Activated CD4-positive, CD25-positive, alpha-beta regulatory T cell treated with anti-CD3 and anti-CD28 coated beads, Interleukin-2, amount 50 U/mL, for 16 hours (primary cell): ENCODE measurements at regions not wholly inside any gene's neighbourhood (a gene's known extent, or its start where the extent isn't known, plus 50 kb on each side); places are given as distances from the start of the nearest gene placed in this dataset.

Experiments
- DNase-seq: peaks from one replicate; pipeline ENCODE4 v3.0.0-alpha.2; 2020; ENCODE audit warnings: low read depth, low spot score

DNA sequence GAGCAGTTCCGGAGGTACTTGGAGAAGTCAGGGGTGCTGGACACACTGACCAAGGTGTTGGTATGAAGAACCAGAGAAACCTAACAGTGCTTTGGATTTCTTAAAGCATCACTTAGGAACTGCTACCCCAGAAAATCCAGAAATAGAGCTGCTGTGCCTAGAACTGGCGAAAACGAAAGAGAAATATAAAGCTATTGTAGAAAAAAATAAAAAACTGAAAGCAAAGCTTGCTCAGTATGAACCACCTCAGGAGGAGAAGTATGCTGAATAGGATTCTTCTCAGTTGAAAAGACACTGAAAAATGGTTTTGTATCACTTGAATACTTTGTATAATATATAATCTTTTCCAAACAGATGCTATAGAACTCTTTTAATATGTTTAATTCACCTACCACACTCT, 106.3 kb upstream of the PMFBP1 start:
- DNase-seq: no peak

GRCh38 chr16:72277749-72278148, 105.8 kb upstream of the PMFBP1 start:
- DNase-seq: no peak

DNA sequence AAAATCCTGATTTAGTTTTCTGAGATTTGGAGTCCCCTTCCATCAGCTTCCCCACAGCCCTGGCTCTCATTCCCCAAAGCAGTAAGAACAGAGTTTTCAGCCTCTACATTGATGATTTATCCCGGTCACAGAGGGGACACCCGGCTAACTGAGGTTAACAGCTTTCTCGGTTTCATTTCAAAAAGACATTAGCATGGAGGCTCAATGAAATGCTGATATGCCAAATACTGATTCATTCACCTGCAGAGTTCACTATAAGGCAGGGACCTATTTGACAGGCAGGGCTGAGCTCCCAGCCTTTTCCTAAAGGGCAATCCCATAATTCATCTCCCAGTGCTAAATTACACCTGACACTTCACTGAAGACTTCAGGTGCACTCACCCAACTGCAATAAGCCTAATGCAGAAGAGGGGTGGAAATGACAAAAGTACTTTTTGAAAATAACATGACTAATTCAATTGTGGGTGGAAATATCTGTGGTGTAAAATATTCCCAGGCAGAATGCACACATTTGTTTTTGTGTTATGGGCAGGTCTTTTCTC, 99.8 kb upstream of the PMFBP1 start:
- DNase-seq: no peak

GRCh38 chr16:72270531-72270930, 98.6 kb upstream of the PMFBP1 start:
- DNase-seq: no peak

DNA sequence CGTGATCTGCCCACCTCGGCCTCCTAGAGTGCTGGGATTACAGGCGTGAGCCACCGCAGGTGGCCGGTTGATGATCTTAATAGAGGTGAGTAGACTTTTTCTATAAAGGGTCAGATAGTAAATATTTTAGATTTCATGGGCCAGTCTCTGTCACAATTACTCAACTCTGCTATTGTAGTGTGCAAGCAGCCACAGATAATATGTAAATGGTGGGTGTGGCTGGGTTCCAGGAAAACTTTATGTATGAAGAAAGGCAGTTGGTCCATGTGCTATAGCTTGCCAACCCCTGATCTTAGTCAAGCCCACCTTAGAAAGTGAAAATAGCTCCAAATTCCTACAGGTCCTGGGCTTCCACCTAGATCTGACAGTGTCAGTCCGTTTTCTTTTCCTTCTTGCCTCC, 94.9 kb upstream of the PMFBP1 start:
- no peak for DNase-seq

DNA sequence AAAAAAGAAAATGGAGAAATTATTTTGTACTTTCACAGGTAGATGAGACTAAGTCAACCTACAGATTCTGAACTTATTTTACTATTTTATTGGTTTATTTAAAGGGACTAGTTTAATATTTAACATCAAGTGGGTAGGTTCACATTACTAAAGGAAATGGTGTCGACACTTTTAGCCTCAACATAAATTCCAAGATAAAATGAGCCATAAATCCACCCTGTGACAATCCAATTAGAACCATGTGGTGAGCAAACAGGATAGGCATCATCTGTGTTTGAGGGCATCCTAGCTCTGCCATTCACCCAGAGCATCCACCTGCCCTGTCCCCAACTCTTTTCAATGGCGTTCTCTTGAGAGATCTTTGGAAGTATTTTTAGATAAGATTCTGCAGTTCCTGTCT, 92.8 kb upstream of the PMFBP1 start:
- DNase-seq: no peak

- no peak for DNase-seq
Observed at GRCh38 chr16:72262711-72263110, 90.8 kb upstream of the PMFBP1 start.

DNA sequence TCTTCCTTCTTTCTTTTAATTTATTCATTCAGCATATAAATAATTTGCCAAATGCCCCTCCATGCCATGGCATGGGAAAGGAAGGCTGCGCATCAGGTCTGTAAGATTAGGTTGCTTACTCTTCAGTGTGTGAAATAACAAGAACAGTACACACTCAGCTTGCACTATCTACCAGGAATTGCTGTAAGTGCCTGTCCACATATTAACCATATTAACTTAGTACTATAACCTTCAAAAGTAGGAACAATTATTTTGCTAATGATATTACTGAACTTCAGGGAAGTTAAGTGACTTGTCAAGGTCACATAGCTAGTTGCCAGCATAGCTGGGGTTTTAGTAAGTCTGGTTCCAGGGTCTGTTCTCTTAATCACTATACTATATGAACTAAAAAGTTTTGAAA, 89.2 kb upstream of the PMFBP1 start:
- no peak for DNase-seq

- no peak for DNase-seq
Observed at GRCh38 chr16:72256398-72257066, 84.6 kb upstream of the PMFBP1 start.

- no peak for DNase-seq
Observed at GRCh38 chr16:72255786-72256185, 83.8 kb upstream of the PMFBP1 start.

DNA sequence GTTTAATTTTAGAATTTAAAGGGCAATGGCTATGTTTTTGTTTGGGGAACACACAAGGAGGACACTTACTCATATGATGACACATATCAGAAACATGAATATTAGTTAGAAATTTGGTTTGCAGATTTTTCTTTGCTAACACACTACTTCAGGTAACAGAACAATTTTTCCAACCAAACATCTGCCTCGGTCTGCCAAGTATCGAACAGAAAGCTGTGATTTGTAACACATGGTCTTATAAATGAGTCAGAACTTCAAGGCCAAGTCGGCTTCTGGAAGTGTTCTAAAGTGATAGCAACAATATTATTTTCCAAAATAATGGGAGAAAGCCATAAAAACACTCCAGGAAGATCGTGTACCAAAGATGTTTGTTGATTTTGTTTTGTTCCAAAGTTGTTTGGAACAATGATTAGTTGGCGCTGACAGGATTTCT, 75.9 kb upstream of the PMFBP1 start:
- DNase-seq: no peak

- DNase-seq: no peak
Observed at GRCh38 chr16:72246423-72246822, 74.5 kb upstream of the PMFBP1 start.

DNA sequence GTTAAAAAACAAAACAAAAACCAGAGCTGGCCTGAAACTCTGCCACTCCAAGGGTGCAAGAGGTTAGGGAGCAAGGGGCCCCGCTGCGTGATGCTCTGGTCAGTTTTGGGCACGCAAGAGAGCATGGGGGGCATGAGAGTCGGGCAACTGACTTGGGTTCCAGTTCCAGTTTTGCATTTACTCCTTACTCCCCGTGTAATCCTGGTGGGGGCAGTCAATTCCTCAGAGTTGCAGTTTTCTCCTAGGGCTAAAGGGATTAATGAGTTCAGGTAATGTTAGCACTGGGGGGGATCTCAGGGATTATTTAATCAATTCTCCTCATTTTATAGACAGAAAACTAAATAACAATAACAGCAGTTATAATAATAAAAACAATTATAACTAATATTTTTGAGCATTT, 72.9 kb upstream of the PMFBP1 start:
- no peak for DNase-seq

GRCh38 chr16:72243621-72244020, 71.7 kb upstream of the PMFBP1 start:
- no peak for DNase-seq

DNA sequence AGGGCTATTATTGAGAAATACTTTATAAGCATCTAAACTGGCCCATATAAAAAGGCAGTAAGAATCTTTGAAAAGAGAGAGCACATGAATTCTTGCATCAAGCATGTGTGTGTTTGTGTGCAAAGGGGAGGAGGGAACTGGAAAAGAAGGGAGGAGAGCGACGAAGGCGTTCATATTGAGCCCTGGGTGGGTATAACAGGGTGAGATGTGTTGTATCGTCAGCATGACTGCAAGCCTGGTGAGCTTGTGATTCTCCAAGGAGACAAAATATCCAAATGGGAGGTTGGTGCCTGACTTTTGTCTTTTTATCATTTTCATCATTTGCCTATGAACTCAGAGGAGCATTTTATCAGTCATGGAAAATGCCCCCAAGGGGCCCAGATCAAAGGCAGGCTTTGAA, 70.8 kb upstream of the PMFBP1 start:
- DNase-seq: no peak

DNA sequence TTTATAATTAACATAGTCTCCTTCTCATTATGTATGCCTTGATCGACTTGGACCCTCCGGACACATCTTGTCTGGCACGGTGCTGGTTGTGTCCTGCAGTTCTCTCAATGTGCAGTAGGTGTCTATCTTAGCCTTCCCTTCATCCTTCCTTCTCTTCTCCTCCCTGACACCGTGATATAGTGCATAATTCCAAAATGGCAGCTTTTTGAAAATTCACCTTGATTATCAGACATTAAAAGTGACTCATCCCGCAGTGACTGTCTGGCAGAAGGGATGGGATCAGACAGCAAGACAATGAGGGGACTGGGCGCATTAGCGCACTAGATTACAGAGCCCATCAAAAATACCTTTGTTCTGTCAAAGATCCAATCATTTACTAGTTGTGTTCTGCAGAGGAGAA, 70.0 kb upstream of the PMFBP1 start:
- DNase-seq: no peak

GRCh38 chr16:72241008-72241407, 69.1 kb upstream of the PMFBP1 start:
- no peak for DNase-seq

DNA sequence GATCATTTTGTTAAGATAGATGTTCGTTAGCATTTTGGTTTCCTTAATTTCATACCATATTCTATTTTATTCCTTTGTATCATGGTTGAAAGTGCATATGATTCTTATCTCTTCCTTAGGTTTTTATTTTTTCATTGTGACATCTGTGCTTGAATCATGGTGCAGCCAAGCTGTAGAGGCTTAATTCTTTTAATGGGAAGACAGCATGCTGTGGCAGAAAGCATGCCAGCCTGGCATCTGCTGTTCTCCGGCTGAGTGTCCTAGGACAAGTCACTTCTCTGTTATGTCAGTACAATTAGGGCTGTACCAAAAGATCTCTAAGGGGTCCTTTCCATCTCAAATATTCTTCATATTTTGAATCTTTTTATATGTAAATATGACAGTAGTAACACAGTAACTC, 68.5 kb upstream of the PMFBP1 start:
- no peak for DNase-seq

DNA sequence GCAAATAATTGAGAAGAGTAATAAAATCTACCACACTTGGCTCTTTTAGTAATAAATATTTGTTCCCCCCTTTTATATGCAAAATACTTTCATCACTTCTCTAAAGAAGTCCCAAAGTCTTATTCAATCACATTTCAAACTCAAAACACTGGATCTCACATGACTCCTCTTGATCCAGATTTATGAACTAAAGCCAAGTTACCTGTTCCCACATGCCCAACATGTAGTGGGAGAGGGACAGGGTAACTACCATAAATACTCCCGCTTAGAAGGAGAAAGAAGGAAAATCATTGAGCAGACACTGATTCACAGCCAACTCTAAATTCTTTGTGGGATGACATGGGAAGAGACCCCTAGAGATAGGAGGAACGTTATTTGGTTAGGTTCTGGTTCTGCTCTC, 64.9 kb upstream of the PMFBP1 start:
- no peak for DNase-seq

DNA sequence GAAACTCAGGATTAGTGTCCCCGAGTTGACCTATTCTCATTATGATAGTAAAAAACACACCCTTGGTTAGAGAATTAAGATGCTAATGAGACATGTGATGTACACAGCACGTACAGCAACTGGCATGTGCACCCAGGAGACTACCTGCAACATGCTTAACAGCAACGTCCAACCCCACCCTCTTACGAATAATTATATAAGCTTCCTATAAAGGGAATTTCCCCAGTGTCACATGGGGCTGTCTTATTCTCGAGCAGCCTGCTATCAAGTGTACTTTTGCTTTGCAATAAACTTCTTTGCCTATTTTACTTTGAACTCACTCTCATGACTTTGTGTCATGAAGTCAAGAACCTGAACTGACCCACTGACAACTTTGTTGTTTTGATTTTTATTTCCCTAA, 62.4 kb upstream of the PMFBP1 start:
- no peak for DNase-seq

GRCh38 chr16:72228014-72228413, 56.1 kb upstream of the PMFBP1 start:
- no peak for DNase-seq

- no peak for DNase-seq
Observed at GRCh38 chr16:72226136-72226535, 54.2 kb upstream of the PMFBP1 start.

DNA sequence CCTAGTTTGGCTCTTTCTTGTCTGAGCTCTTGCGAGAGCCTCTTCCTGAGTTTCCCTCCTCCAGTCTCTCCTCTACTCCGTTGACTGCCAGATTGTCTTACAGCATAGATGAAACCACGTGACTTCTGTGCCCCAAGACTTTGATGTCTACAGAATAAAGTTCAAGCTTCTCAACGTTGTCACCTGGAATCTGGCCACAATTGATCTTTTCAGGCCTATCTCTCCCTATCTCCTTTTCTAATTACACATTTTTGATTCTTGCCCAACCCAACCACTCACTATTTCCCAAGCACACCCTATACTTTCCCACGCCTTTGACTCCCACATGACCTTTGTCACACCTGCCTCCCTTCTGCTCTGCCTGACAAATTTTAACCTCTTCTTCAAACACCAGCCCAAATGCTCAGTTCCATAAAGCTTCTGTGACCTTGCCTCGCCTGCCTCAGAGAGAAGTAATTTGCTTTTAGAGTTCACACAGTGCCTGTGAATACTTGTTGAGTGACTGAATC, 52.4 kb upstream of the PMFBP1 start:
- DNase-seq: no peak

DNA sequence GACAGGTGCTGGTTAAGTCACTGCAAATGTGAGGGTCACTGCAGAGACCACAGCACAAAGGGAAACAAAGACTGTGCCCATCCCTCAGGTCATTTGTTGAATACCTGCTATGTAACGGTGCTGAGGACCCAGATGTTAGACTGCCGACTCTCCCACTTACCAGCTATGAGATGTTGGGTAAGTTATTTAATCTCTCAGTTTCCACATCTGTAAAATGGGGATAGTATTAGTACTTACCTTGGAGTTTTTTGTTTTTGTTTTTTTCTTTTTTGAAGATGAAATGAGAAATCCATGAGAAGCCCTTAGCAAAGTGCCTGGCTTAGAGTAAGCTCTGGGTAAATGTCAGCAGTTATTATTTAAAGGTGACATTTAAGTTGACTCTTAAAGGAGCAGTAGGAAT, 50.5 kb upstream of the PMFBP1 start:
- no peak for DNase-seq
